ENCODE measurements at regions not wholly inside any gene's neighbourhood (a gene's known extent, or its start where the extent isn't known, plus 50 kb on each side); places are given as distances from the start of the nearest gene placed in this dataset.

DNA sequence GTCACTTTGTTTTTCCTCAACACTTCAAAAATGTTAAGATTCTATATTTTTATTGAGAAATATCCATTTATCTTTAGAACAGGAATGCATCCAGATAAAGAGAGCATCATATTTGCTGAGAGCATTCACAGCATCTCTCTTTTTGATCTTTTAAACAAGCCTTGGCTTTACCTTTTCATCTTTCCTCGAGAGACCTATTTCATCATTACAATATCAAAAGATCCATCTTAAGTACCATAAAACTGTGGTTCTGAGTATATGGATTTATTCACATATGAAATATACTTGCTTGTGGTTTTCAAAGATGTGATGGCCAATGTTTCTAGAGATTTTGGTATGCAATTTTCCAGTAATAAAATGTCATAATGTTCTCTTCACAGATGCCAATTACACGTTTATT lies 1140.9 kb downstream of the GATA3 start:
- no peak overlapping the region for H3K4me3 ChIP-seq (replicated peaks; ENCODE audit: low read depth, low read length)
- TF ChIP-seq, protein P1, sequence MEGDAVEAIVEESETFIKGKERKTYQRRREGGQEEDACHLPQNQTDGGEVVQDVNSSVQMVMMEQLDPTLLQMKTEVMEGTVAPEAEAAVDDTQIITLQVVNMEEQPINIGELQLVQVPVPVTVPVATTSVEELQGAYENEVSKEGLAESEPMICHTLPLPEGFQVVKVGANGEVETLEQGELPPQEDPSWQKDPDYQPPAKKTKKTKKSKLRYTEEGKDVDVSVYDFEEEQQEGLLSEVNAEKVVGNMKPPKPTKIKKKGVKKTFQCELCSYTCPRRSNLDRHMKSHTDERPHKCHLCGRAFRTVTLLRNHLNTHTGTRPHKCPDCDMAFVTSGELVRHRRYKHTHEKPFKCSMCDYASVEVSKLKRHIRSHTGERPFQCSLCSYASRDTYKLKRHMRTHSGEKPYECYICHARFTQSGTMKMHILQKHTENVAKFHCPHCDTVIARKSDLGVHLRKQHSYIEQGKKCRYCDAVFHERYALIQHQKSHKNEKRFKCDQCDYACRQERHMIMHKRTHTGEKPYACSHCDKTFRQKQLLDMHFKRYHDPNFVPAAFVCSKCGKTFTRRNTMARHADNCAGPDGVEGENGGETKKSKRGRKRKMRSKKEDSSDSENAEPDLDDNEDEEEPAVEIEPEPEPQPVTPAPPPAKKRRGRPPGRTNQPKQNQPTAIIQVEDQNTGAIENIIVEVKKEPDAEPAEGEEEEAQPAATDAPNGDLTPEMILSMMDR (IDR thresholded peaks at IDR 0.05; ENCODE audit: low read depth, low read length, missing control alignments) = no peak
- no peak for DNase-seq (ENCODE audit: extremely low read depth, low read depth)

- no peak for DNase-seq (ENCODE audit: extremely low read depth, low read depth)
- TF ChIP-seq, protein P1 (IDR thresholded peaks at IDR 0.05; ENCODE audit: low read depth, low read length, missing control alignments) = no peak
- H3K4me3 ChIP-seq (replicated peaks; ENCODE audit: low read depth, low read length) = no peak overlapping the region
These were observed 1144.1 kb downstream of the GATA3 start for GRCh38 chr10:9198611-9199010.

DNA sequence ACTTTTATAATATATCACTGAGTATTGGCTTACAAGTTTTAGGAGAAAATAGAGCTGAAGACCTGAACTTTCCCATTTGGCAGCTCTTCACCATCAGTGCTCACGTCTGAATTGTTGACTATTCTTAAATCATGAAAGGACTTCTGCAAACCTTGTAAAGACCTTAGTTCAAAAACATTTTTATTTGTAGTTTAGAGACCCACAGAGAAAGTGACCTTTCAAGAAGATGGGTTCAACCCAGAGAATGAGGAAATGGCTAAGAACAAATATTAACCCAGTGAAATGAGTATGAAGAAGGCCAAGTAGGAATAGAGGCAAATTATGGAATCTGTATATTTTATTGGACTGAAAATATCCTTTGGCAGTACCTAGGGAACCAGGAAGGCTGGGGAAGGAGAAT lies 1151.1 kb downstream of the GATA3 start:
- TF ChIP-seq, protein P1 (IDR thresholded peaks at IDR 0.05; ENCODE audit: low read depth, low read length, missing control alignments) = no peak

GRCh38 chr10:9209105-9209798 lies 1154.8 kb downstream of the GATA3 start:
- TF ChIP-seq, protein P1 (IDR thresholded peaks at IDR 0.05; ENCODE audit: low read depth, low read length, missing control alignments) = peak; percentile 78
- H3K4me3 ChIP-seq (replicated peaks; ENCODE audit: low read depth, low read length) = no peak overlapping the region
- peak; percentile 53 for DNase-seq (ENCODE audit: extremely low read depth, low read depth)

More for the DNA sequence above, 1151.1 kb downstream of the GATA3 start:
- no peak overlapping the region for H3K4me3 ChIP-seq (replicated peaks; ENCODE audit: low read depth, low read length)
- no peak for DNase-seq (ENCODE audit: extremely low read depth, low read depth)

GRCh38 chr10:9211228-9211627 lies 1156.7 kb downstream of the GATA3 start:
- no peak for DNase-seq (ENCODE audit: extremely low read depth, low read depth)

GRCh38 chr10:9214618-9215017 lies 1160.1 kb downstream of the GATA3 start:
- DNase-seq (ENCODE audit: extremely low read depth, low read depth) = no peak
- H3K4me3 ChIP-seq (replicated peaks; ENCODE audit: low read depth, low read length) = no peak overlapping the region
- TF ChIP-seq, protein P1 (IDR thresholded peaks at IDR 0.05; ENCODE audit: low read depth, low read length, missing control alignments) = no peak

More at GRCh38 chr10:9211228-9211627, 1156.7 kb downstream of the GATA3 start:
- H3K4me3 ChIP-seq (replicated peaks; ENCODE audit: low read depth, low read length) = no peak overlapping the region
- TF ChIP-seq, protein P1 (IDR thresholded peaks at IDR 0.05; ENCODE audit: low read depth, low read length, missing control alignments) = no peak

DNA sequence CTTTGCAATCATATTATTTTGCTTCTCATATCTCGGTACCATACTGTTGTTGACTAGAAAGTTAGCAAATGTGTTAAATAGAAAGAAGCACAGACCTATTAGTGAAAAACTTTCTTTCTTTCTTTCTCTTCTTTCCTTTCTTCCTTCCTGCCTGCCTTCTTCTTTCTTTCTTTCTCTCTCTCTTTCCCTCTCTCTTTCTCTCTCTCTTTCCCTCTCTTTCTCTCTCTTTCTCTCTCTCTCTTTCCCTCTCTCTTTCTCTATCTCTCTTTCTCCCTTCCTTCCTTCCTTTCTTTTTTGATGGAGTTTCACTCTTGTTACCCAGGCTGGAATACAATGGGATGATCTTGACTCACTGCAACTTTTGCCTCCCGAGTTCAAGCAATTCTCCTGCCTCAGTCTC lies 1160.6 kb downstream of the GATA3 start:
- TF ChIP-seq, protein P1 (IDR thresholded peaks at IDR 0.05; ENCODE audit: low read depth, low read length, missing control alignments) = no peak
- H3K4me3 ChIP-seq (replicated peaks; ENCODE audit: low read depth, low read length) = no peak overlapping the region
- no peak for DNase-seq (ENCODE audit: extremely low read depth, low read depth)
